A673 (cell line): ENCODE measurements at regions not wholly inside any gene's neighbourhood (a gene's known extent, or its start where the extent isn't known, plus 50 kb on each side); places are given as distances from the start of the nearest gene placed in this dataset.

Source experiments
- EZH2 ChIP-seq: fragments of 200-600 bp; sonication (generic); IDR thresholded peaks from 2 replicates; pipeline ENCODE4 v1.6.1; 2017; ENCODE audit warnings: borderline replicate concordance, low read depth, mild to moderate bottlenecking, mixed read lengths, antibody characterized with exemption, low read length; ENCODE audit not compliant: poor library complexity, severe bottlenecking
- TF ChIP-seq, protein P1 (sequence below): fragments of 300-800, 200-600 bp; sonication (generic); conservative IDR thresholded peaks from 2 replicates; pipeline ENCODE4 v1.5.1; 2017; ENCODE audit warnings: low read depth, mild to moderate bottlenecking, antibody characterized with exemption, low read length, moderate library complexity, mixed read lengths

DNA sequence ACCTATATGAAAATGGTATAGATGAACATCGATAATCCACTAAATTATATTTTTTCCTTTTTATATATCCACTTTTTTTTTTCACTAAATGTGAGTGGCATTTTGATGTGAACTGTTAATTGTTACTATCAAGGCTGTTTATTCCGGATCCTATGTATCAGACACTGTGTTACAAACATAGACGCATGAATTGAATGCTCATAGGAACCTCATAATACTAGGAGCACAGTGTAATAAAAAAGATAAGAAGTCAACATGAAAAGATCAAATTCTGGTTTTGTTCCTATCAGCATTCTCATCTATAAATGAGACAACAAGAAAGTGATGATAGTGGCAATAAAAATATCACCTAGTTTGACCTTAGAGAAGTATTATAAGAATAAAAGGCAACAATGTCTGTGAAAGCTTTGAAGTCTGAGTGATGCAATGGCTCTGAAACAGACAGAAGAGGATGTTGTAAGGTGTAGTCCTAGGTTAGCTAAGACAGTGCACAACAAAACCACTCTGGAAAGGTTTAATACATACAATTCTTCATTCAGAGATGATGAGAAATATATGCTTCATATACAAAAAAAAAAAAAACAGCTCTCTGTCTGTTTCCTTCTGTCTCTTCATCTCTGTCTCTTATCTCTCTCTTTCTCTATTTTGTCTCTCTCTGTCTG is 148.6 kb upstream of the NLGN4X start:
- TF ChIP-seq, protein P1, sequence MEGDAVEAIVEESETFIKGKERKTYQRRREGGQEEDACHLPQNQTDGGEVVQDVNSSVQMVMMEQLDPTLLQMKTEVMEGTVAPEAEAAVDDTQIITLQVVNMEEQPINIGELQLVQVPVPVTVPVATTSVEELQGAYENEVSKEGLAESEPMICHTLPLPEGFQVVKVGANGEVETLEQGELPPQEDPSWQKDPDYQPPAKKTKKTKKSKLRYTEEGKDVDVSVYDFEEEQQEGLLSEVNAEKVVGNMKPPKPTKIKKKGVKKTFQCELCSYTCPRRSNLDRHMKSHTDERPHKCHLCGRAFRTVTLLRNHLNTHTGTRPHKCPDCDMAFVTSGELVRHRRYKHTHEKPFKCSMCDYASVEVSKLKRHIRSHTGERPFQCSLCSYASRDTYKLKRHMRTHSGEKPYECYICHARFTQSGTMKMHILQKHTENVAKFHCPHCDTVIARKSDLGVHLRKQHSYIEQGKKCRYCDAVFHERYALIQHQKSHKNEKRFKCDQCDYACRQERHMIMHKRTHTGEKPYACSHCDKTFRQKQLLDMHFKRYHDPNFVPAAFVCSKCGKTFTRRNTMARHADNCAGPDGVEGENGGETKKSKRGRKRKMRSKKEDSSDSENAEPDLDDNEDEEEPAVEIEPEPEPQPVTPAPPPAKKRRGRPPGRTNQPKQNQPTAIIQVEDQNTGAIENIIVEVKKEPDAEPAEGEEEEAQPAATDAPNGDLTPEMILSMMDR = no peak
- no peak for TF ChIP-seq EZH2
